Heart left ventricle (tissue), 16 donors: ENCODE measurements at regions not wholly inside any gene's neighbourhood (a gene's known extent, or its start where the extent isn't known, plus 50 kb on each side); places are given as distances from the start of the nearest gene placed in this dataset.
"Not testable (repeated sequence)": the region's sequence is repeated elsewhere in the genome, so short reads cannot be mapped to it uniquely, and the experiment has no call there.

ENCODE experiments used
- ATAC-seq, 4 donors: fragments of 200-7000 bp; cut with Tn5 transposase; one replicate each; pipeline ENCODE4 v1.9.1; 2020 to 2022; ENCODE audit warnings: moderate library complexity in 4 of 4, mild to moderate bottlenecking in 3 of 4, moderate number of reproducible peaks in 1 of 4
- DNase-seq, 5 donors: peaks; one replicate each; pipeline ENCODE4 v3.0.0-alpha.2; 2020
- H3K27ac ChIP-seq, 12 donors: fragments of 200-600 bp; sonication (generic) in 4 of 12; one replicate each; pipeline versions ENCODE4 v1.5.0 to v1.8.0; 2016 to 2022; ENCODE audit warnings: mild to moderate bottlenecking in 2 of 12
- H3K27me3 ChIP-seq, 9 donors: fragments of 200-600 bp; sonication (generic) in 2 of 9; one replicate each; pipeline versions ENCODE4 v1.5.1 to v1.8.0; 2016 to 2022; ENCODE audit warnings: mild to moderate bottlenecking in 3 of 9
- H3K36me3 ChIP-seq, 9 donors: fragments of 200-600 bp; sonication (generic) in 2 of 9; one replicate each; pipeline versions ENCODE4 v1.5.0 to v1.8.0; 2018 to 2022; ENCODE audit warnings: mild to moderate bottlenecking in 2 of 9
- H3K4me1 ChIP-seq, 12 donors: fragments of 200-600 bp; sonication (generic) in 4 of 12; one replicate each; pipeline versions ENCODE4 v1.5.0 to v1.8.0; 2016 to 2022; ENCODE audit warnings: mild to moderate bottlenecking in 3 of 12
- H3K4me3 ChIP-seq, 12 donors: fragments of 200-600 bp; sonication (generic) in 4 of 12; one replicate each; pipeline versions ENCODE4 v1.5.0 to v1.8.0; 2017 to 2022; ENCODE audit warnings: mild to moderate bottlenecking in 9 of 12, moderate library complexity in 4 of 12
- H3K9me3 ChIP-seq, 12 donors: fragments of 200-600 bp; sonication (generic) in 4 of 12; one replicate each; pipeline versions ENCODE4 v1.5.0 to v1.8.0; 2016 to 2022; ENCODE audit warnings: mild to moderate bottlenecking in 1 of 12
- CTCF ChIP-seq, 12 donors: fragments of 200-600 bp; sonication (generic) in 4 of 12; IDR thresholded peaks; one replicate each; pipeline versions ENCODE4 v1.5.0 to v1.8.0; 2018 to 2022; ENCODE audit warnings: antibody characterized with exemption in 12 of 12, mild to moderate bottlenecking in 5 of 12
- POLR2A ChIP-seq, 2 donors: fragments of 450-650 bp; IDR thresholded peaks; one replicate each; pipeline ENCODE4 v1.6.1; 2017; ENCODE audit warnings: antibody characterized with exemption in 2 of 2, mild to moderate bottlenecking in 2 of 2, moderate library complexity in 2 of 2
- WGBS, 4 donors: extraction: QIAGEN DNeasy Blood & Tissue Kit in 2 of 4; methylation state at CpG; one replicate each; pipeline versions ENCODE4 v1.1.5 to v1.1.7; 2013 to 2018; 5-methylcytosine and 5-hydroxymethylcytosine counted together
- intact Hi-C, 10 donors: fragments of 100-400 bp; cut with DNase I; formaldehyde crosslinking; loops; one replicate each; pipeline versions ENCODE4 v1.11.1 to v1.14.2; 2022
- donor health status: ischemic (EF 13 %, LVEDD 7.1; RV severe dilation, severe dysfunction).
- donor health status: healthy with polysubstance abuse.
- donor health status: DM: no; HTN: yes; CAD: no.
- donor health status: DM: no; HTN: no; CAD: no.
- donor health status: ischemic (EF 25% LVEDD 6.9; RV normal size, moderate dysfunction).
- donor health status: ischemic (EF 25% LVEDD 5.7; RV mildly dilated, moderate dysfunction).
- donor health status: healthy.
- donor health status: DM: yes; HTN: yes; CAD: no.
- donor health status: ischemic (EF 35%, LVEDD 5.7; RV mildly dilated, moderate dysfunction).
- donor health status: nonischemic (EF 11% LVEDD 7.7; RV severe dilation, severe dysfunction).
- donor health status: DM: yes; HTN: yes; CAD: no.
- donor health status: PGD.
- donor health status: ischemic (EF 29% LVEDD 5.4; RV normal size, mild dysfunction).
- donor health status: nonischemic (EF 23%, LVEDD 6.1; RV moderate dilation, normal function).

- Histone ChIP-seq H3K36me3 (no peaks in the 10 kb centered on the region), H3K27me3 (no peaks in the 10 kb centered on the region), H3K4me1 (no peaks in the 10 kb centered on the region), H3K27ac (no peak overlapping the region), H3K9me3 (no peaks in the 10 kb centered on the region), H3K4me3 (no peak overlapping the region)
- intact Hi-C loops, result no loop called here
- ATAC-seq (no peak), DNase-seq (no peak)
- WGBS, 4 donors, result 88 to 94% (median 93%) methylated on average over 5 of the region's 5 CpGs
- no peak for TF ChIP-seq POLR2A (IDR thresholded peaks at IDR 0.05)
- TF ChIP-seq CTCF (IDR thresholded peaks at IDR 0.05), result no peak
Measured at GRCh38 chr12:74015118-74015517, 522.5 kb upstream of the ATXN7L3B start.

DNA sequence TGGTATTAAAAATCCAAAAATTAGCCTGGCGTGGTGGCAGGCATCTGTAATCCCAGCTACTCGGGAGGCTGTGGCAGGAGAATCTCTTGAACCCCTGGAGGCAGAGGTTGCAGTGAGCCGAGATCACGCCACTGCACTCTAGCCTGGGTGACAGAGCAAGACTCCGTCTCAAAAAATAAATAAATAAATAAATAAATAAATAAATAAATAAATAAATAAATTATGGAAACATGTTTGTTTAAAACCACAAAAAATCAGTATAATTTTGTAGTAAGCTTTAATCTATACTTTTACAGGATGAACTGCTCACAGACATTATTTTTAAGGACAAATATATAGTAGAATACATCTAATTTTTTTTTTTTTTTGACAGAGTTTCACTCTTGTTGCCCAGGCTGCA is 521.3 kb upstream of the ATXN7L3B start:
- 91 to 96% (median 94%) methylated on average over 5 of the region's 5 CpGs for WGBS, 4 donors
- H3K36me3 ChIP-seq, ATAC-seq, DNase-seq, H3K4me1 ChIP-seq, H3K4me3 ChIP-seq, H3K27me3 ChIP-seq, intact Hi-C loops, H3K27ac ChIP-seq, H3K9me3 ChIP-seq: not testable (repeated sequence)

GRCh38 chr12:74018849-74019248 is 518.8 kb upstream of the ATXN7L3B start:
- Histone ChIP-seq H3K36me3 (no peaks in the 10 kb centered on the region), H3K4me3 (no peak overlapping the region), H3K27ac (no peak overlapping the region), H3K9me3 (no peaks in the 10 kb centered on the region), H3K4me1 (no peaks in the 10 kb centered on the region), H3K27me3 (no peaks in the 10 kb centered on the region)
- no peak for TF ChIP-seq CTCF (IDR thresholded peaks at IDR 0.05)
- TF ChIP-seq POLR2A (IDR thresholded peaks at IDR 0.05), result no peak
- 67 to 77% (median 70%) methylated on average over 1 of the region's 1 CpG for WGBS, 4 donors
- ATAC-seq, result no peak
- DNase-seq, result no peak
- intact Hi-C loops, result no loop called here

DNA sequence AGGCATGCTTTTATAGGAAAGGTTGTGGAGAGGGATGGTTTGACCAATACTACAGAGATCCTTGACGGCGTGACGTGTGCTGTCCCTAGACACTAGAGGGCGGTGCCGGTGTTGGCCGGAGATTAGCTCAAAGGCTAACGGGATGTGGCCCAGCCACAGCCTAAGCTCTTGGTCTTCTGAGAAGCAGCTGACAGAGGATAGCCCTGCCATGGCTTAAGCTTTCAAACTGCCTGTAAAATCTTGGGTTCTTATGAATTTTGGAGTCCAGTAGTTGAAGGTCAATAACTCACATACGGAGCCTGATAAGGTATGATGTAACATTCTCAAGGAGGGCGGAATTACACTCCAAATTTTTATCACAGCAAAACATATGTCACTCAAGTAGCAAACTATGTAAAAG is 515.7 kb upstream of the ATXN7L3B start:
- TF ChIP-seq CTCF (IDR thresholded peaks at IDR 0.05) (peak in 10 of 12 donors; percentile 19 to 57 (median 35)), POLR2A (IDR thresholded peaks at IDR 0.05) (no peak)
- H3K36me3 ChIP-seq, result no peaks in the 10 kb centered on the region
- intact Hi-C loops, result loop anchor here in 1 of 10 donors (5.0 to 10.0 kb wide), 2 partner anchors 290 to 393 kb away; no protein-coding TSS in a partner anchor
- H3K27me3 ChIP-seq, result no peaks in the 10 kb centered on the region
- no peak overlapping the region for H3K27ac ChIP-seq
- no peaks in the 10 kb centered on the region for H3K4me1 ChIP-seq
- WGBS, 4 donors, result 10 to 13% (median 11%) methylated on average over 9 of the region's 9 CpGs
- H3K9me3 ChIP-seq, result no peaks in the 10 kb centered on the region
- peak in 3 of 5 donors; percentile 13 to 65 (median 45) for DNase-seq
- peak in 3 of 4 donors; percentile 76 to 85 (median 80) for ATAC-seq
- no peak overlapping the region for H3K4me3 ChIP-seq

GRCh38 chr12:74031045-74031444 is 506.6 kb upstream of the ATXN7L3B start:
- DNase-seq (no peak), ATAC-seq (no peak)
- no peaks in the 10 kb centered on the region for H3K36me3 ChIP-seq
- no peaks in the 10 kb centered on the region for H3K27me3 ChIP-seq
- no peak overlapping the region for H3K27ac ChIP-seq
- TF ChIP-seq CTCF (IDR thresholded peaks at IDR 0.05) (no peak), POLR2A (IDR thresholded peaks at IDR 0.05) (no peak)
- intact Hi-C loops, result no loop called here
- WGBS, 4 donors, result 52 to 60% (median 54%) methylated on average over 2 of the region's 2 CpGs
- H3K9me3 ChIP-seq, result peaks cover 0 to 4% (median 0%) of the 10 kb centered on the region in 12 donors
- H3K4me3 ChIP-seq, result no peak overlapping the region
- no peaks in the 10 kb centered on the region for H3K4me1 ChIP-seq
